ENCODE measurements at regions not wholly inside any gene's neighbourhood (a gene's known extent, or its start where the extent isn't known, plus 50 kb on each side); places are given as distances from the start of the nearest gene placed in this dataset.
"Not testable (repeated sequence)": the region's sequence is repeated elsewhere in the genome, so short reads cannot be mapped to it uniquely, and the experiment has no call there.

DNA sequence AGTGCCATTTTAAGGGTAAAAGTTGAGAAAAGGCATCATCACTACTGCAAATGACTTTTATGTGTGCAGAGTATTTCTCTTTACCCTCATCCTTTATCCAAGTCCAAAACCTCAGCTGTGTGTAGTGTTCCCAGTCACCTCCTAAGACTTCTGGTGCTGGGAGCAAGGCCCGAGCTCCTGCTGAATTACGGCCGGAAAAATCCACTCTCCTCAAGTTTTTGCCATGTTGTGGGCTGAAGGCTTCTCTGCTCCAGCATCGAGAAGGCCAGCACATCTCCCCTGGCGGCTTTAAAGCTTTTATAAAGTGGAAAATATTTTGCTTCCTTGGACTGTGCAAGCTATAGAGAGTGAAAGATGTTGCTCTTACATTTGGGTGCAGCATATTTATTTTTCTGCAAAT is 153.2 kb upstream of the THBS2 start:
- no peak for DNase-seq (ENCODE audit: low read depth in 2 of 3, low spot score in 2 of 3)

DNA sequence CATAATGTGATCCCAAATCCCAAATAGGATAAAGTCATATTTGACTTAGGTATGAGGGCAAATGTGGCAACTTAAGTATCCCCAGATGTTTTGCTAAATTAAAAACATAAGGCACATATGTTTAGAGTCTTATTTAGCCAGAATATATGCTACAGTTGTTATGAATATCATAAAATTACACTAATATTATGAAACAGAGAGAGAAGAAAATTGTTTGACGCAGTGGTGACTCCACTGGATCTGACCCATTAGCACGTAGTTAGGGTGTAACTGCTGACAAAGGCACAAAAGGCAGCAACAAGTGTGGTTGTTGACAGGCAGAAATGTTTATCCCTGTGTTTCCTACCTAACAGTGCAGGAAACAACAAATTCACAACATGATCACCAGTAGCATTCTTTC is 152.4 kb upstream of the THBS2 start:
- DNase-seq (ENCODE audit: low read depth in 2 of 3, low spot score in 2 of 3): no peak

DNA sequence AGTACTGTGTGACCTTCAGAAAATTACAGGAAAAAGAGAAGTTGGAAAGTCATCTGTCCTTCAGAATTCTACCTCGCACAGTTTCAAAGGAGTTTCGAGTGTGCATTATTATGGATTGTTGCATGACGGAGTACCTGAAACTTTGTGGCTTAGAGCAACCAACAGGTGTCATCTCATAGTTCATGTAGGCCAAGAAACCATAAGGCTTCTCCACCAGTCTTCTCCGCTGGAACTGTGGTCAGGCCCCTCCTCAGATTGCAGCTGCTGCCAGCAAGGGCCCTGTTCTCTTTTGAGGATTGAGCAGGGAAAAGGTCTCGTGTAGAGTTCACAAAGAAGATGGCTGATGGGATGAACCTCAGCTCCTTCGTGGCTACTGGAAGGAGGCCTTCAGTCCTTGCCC is 151.2 kb upstream of the THBS2 start:
- no peak for DNase-seq (ENCODE audit: low read depth in 2 of 3, low spot score in 2 of 3)

DNA sequence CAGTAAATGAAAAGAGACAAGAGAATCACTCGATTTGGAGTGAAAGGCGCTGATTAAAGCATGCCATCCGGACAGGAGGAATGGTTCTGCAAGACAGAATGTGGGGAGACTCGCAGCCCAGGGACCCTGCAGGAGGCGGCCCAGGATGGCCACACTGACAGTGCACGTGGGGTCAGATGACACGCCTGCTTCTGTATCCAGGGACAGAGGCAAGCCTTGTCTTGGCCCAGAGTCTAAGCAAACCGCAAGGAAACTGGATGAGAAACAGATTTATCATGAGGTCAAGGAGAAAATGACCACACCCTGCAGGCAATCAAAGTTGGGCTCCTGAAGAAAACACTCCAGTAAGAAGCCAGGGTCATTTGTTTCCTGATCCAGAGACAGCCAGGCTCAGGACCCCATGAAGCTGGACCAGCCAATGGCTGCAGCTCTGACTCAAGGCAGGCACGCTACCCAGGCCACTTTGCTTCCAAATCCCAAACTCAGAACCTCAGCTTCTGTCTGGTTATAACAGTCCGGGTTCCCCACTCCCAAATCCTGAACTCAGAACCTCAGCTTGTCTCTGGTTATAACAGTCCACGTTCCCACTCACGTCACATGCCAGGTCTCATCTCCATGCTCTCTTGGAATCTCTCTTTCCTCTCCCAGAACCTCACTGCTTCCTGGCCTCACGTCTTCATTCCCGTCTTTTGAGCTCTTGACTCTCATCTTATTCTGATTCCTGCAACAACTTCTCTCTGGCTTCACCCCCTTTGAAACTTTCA is 144.9 kb upstream of the THBS2 start:
- no peak for DNase-seq (ENCODE audit: low read depth in 2 of 3, low spot score in 2 of 3)

DNA sequence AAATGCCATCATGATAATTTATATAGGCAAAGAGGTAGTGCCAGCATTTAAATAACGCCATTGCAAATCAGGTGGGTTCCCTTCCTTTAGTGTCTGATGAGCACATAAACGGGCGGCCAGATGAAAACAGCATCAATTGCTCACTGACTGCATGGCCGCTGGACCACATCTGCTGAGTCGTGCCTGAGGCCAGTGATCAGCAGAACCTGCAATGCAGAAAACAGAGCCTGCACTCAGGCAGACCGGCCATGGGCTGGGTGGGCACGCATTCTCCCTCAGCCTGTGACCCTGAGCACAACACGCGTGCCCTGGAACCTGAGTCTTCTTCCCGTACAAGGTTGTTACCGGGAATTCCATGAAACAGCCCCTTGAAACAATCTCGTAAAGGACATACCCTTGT is 144.0 kb upstream of the THBS2 start:
- no peak for DNase-seq (ENCODE audit: low read depth in 2 of 3, low spot score in 2 of 3)

DNA sequence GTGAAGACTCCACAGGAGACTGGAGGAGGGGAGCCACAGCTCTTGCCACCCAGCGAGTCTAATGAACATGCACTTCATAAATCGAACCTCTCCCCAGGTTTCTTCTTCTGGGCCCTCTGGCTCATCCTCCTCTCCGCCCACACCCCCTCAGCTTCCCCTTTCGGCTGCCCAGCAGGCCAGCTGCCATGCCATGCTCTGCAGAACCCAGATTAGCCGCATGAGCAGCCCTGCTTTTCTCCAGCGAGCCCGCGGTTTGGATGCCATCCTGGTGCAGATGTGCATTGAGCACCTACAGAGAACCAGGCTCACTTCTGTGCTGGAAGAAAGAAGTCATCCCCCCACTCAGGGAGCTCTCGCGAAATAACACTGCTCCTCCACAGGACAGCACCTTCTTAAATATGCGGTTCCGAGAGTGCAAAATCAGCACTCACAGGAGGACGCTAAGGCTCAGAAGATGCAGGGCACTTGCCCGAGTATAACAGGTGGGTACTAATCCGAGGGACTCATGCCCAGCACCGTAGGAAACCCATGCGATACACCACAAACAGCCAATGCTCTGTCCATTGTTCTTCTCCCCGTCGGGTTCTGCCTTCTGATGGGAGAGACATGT is 143.0 kb upstream of the THBS2 start:
- DNase-seq (ENCODE audit: low read depth in 2 of 3, low spot score in 2 of 3): no peak

DNA sequence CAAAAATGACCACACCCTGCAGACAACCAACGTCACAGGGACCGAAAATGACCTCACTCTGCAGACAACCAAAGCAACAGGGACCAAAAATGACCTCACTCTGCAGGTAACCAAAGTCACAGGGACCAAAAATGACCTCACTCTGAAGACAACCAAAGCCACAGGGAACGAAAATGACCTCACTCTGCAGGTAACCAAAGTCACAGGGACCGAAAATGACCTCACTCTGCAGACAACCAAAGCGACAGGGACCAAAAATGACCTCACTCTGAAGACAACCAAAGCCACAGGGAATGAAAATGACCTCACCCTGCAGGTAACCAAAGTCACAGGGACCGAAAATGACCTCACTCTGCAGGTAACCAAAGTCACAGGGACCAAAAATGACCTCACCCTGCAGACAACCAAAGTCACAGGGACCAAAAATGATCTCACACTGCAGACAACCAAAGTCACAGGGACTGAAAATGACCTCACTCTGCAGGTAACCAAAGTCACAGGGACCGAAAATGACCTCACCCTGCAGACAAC is 142.4 kb upstream of the THBS2 start:
- DNase-seq (ENCODE audit: low read depth in 2 of 3, low spot score in 2 of 3): not testable (repeated sequence)

DNA sequence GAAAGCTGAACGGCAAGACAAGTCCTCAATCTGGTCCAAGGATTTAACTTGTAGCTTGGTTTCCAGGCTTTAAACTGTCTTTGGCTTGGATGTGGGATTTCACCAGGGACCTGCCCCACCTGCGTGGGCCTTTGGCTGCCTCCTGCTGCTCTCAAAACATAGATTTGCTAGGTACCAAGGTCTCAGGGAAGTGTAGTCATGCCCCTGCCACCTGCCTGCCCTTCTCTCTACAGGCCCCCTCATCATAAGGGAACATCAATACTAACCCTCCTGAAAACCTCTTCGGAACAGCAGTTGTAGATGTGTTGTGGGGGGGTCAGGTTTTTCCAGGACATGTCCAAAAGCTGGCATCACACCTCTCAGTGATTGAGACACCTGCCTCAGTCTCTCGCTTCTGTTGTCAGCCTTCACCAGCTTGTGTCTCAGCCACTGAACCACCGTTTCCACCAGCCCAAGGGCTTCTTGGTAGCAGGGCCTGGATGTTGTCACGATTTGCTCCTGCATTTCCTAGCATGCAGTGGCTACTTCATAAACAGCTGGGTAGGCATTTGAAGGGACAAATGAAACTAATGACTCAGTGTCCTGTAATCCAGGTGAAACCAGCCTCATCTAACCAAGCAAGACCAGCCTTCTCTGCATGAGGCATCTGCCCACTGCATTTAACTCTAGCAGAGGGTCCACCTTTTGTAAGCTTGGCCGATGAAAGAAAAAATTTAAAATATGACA is 141.6 kb upstream of the THBS2 start:
- DNase-seq (ENCODE audit: low read depth in 2 of 3, low spot score in 2 of 3): no peak

DNA sequence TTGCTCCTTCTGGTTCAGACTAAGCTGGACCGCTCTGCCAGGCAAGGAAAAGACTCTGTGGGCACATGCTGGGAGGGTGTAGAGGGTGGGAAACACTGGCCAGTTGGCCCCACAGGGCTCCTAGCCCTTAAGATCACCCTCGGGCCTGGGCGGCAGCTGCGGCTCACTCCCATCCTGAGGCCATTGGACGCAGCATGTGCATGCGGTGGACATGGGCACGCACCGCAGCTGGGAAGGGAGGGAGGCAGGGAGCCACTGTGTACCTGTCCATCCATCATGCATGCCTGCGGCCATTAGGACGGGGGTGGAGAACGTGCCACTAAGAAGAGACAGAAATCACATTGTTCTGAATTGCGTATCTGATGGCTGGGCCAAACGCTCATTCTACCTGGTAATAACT is 140.1 kb upstream of the THBS2 start:
- no peak for DNase-seq (ENCODE audit: low read depth in 2 of 3, low spot score in 2 of 3)

DNA sequence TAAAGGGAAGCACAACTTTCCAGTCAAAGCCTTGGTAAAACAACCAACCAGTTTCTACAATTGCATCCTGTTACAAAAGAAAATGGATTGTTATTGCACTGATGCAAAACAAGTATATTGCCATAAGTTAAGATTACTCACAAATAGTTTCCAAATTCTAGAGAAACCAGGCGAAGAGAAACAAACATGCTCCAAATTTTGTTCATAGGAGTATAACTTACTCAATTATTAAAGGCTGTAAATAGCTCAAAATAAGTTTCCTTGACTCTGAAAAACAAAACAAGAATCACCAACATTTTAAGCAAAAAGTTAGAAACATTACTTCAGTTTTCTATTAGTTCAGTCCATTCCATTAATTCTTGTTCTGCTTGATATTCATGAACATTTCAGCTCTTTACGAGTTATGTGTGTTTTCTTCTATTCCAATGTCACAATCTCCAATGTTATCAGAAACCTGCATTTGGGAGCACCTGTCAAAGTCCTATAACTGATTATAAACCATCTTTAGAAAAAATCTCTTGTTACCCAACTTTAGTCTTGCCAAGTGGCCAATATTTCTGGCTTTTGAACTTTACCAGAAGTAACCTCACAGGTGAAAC is 137.9 kb upstream of the THBS2 start:
- DNase-seq (ENCODE audit: low read depth in 2 of 3, low spot score in 2 of 3): no peak

DNA sequence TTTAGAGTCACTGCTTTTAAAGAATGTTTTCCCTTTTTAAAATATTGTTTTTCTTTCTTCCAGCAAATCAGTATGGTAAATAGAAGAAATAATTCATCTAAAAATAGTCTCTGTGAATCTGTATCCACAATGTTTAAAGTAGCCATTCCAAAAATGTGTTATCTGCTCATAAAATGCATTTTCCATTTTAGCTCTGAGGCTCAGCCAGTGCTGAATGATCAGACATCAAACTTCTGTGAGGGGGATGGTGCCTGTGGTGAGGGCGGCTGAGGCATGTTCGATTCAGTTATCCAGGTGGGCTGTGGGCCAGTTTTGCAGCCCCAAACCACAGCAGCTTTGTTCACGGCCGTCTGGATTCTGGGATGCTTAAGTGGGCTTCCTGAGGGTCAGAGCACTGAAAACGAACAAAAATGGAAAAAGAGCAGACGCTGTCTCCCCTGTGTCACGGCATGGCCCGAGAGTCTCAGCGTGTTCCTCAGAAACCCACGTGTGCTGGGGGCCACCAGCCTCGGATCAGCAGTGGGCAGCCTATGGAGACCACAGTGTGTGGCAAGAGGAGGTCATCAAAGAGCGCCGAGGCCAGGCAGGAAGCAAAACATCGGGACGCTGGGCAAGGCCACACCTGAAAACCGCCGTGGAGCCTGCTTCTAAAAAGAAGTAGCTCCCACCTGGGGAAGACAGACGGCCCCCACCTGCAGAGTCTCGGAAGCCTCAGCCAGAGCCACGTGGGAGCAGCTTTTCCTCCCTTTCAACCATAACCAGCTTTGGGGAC is 134.9 kb upstream of the THBS2 start:
- no peak for DNase-seq (ENCODE audit: low read depth in 2 of 3, low spot score in 2 of 3)

DNA sequence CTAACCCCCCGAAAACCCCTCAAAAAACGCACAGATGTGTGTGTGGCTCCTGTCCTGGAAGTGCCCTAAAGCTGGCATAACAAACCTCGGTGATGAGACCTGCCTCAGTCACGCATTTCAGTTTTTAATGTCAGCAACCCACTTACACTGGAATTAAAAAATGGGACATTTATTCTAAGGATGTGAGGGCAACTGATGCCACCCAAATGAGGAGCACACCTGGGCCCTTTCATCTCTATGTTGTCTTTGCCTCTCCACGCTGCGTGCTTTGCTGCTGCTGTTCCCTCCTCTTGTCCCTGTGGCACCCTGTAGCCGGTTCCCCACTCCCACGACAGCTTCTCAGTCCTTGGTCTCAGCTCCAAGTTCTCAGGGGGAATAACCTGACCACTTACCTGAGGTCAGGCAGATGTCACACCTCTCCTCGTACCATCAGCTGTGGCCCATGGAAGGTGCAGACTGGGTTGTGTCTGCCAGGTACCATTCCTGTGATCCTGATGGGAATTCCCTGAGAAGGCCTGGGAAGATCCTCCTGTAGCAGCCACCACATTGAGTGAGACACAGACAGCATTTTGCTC is 134.2 kb upstream of the THBS2 start:
- DNase-seq (ENCODE audit: low read depth in 2 of 3, low spot score in 2 of 3): no peak

DNA sequence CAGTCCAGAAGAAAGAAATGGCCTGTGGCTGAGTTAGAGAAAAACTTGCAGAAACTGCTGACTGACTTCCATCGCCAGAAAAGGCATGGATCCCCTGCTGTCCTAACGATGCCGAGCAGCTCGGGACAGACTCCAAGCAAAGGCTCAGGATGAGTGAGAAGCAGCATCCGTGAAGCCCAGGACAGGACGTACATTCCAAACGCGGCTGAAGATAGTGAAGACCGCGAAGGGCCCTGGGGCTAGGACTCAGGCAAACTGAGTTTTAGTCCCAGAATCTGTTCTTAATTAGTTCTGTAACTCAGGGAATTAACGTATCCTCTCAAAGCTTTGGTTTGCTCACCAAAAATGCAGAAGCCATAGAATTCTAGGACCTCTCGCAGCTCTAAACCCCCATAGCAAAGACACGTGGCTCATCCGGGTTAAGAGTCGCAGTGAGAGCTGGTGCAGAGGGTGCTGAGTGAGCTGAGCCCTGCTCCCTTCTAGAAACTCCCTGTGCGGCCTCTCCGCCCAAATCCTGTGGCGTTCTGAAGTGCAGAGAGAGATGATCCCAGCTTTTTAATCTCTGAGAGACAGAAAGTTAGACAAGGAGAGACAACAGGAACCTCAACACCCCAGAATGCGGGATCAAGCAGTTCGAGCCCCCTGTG is 132.9 kb upstream of the THBS2 start:
- no peak for DNase-seq (ENCODE audit: low read depth in 2 of 3, low spot score in 2 of 3)

DNA sequence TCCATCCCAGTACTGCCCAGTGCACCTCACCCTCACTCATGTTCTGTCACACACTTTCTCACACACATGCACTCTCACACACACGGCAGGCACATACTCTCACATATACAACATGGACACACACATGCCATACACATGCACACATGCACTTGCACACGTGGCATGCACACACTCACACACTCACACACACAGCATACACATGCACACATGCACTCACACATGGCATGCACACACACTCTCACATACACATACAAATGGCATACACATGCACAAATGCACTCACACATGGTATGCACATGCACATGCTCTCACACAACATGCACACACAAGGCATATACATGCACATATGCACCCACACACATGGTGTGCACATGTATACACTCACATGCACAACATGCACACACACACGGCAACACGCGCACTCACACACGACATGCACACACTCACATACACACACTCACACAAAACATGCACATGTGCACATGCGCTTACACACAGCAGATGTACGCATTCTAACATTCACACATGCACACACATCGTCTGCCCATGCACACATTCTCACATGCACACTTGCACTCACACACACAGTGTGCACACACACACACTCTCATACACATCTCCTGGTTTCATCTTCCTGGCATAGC is 131.7 kb upstream of the THBS2 start:
- DNase-seq (ENCODE audit: low read depth in 2 of 3, low spot score in 2 of 3): no peak

DNA sequence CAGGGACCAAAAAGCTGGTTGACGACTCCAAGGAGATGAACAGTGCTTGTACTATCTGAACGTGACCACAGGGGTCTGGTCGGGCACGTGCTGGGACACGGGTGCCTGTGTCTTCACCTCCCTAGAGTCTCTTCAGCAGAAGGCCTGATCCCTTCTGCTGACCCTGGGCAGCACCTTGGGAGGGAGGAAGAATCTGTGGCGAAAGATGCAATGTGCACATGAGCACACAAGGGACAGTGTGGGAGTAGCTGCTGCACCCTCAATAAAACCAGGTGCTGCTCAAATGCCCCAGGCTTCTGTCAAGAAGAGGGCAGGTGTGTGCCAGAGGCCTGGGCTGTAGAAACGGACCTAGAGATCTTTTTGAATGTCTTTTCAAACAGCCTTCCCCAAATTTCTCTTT is 130.6 kb upstream of the THBS2 start:
- no peak for DNase-seq (ENCODE audit: low read depth in 2 of 3, low spot score in 2 of 3)

DNA sequence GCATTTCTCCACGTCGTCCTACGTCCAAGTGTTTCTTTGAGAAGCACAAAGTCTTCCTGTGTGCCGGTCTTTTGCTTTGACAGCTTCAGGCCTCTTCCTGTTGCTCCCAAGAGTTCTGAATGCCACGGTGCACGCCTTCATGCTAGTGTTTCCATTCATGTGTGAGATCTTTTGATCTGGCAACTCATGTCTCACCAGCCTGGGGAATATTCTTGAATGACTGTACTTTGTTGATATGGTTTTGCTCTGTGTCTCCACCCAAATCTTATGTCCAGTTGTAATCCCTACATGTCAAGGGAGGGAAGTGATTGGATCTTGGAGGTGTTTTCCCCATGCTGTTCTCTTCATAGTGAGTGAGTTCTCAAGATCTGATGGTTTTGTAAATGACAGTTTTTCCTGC is 129.6 kb upstream of the THBS2 start:
- no peak for DNase-seq (ENCODE audit: low read depth in 2 of 3, low spot score in 2 of 3)

DNA sequence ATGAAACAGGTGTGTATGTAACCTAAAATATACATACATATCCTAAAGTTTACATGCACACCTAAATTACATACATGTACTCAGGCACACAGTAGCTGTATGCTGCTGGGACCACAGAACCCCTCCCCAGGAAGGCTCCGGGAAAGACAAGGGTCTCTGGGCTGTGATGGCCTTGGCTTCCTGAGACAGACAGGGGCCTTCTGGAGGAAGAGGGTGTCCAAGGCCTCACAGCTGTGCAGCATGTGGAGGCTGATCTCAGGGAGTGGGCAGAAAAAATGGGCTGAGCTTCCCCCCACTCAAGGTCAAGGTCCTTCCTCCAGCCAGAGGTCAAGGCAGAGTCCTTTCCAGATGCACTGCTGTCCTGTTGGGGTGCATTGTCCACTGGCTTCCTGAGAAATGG is 129.1 kb upstream of the THBS2 start:
- DNase-seq (ENCODE audit: low read depth in 2 of 3, low spot score in 2 of 3): no peak

DNA sequence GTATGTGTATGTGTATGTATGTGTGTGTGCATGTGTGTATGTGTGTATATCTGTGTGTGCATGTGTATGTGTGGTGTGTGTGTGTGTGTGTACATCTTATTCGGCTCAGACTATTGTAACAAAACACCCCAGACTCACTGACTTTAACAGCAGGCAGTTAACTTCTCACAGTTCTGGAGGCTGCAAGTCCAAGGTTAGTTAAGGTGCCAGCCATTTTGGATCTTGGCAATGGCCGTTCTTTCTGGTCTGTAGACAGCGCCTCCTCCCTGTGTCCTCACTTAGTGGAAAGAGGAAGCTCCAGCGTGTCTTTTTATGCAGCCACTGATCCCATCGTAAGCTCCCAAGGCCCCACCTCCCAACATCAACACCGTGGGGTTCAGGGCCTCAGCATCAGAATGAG is 128.3 kb upstream of the THBS2 start:
- no peak for DNase-seq (ENCODE audit: low read depth in 2 of 3, low spot score in 2 of 3)

DNA sequence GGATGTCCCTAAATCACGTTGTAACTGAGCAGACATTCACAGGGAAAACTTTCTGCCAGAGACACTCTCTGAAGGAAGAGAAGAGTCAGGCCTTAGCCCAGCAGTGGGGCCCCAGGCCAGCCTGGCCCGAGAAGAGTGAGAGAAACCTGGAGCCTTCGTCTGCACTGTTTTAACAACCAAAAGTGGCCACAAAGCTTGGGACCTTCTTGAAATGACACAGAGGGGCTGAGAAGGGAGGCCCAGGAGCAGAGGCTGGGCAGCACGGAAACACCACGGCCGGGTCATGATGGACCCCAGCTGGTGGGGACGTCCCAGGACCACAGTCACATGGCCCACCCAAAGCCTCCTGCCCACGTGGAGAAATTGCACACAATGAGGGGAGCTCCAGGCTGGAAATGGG is 126.8 kb upstream of the THBS2 start:
- DNase-seq (ENCODE audit: low read depth in 2 of 3, low spot score in 2 of 3): no peak

Data from hematopoietic multipotent progenitor cell (in vitro differentiated cells).